OCI-LY3 (cell line): ENCODE measurements at regions not wholly inside any gene's neighbourhood (a gene's known extent, or its start where the extent isn't known, plus 50 kb on each side); places are given as distances from the start of the nearest gene placed in this dataset.

Experiments used
- EZH2phosphoT487 ChIP-seq: fragments of 200-600 bp; shearing (Covaris generic); IDR thresholded peaks from 2 replicates; pipeline ENCODE4 v1.6.1; 2018; ENCODE audit warnings: antibody characterized with exemption, mixed run types, low read depth
- TF ChIP-seq, protein P1 (sequence below): fragments of 200-600, 300-600 bp; sonication (generic); IDR thresholded peaks from 2 replicates; pipeline ENCODE4 v1.5.1; 2014; ENCODE audit warnings: antibody characterized with exemption, low read length, low read depth

DNA sequence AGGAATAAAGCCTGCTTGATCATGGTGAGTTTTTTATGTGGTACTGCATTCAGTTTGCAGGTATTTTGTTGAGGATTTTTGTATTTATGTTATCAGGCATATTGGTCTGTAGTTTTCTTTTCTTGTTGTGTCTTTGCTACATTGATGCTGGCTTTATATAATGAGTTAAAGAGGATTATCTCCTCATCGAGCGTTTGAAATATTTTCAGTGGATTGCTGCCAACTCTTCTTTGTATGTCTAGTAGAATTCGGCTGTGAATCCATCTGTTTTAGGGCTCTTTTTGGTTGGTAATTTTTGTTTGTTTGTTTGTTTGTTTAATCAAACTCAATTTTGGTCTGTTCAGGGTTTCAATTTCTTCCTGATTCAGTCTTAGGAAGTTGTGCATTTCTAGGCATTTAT lies 758.4 kb downstream of the KCNA4 start:
- TF ChIP-seq, protein P1, sequence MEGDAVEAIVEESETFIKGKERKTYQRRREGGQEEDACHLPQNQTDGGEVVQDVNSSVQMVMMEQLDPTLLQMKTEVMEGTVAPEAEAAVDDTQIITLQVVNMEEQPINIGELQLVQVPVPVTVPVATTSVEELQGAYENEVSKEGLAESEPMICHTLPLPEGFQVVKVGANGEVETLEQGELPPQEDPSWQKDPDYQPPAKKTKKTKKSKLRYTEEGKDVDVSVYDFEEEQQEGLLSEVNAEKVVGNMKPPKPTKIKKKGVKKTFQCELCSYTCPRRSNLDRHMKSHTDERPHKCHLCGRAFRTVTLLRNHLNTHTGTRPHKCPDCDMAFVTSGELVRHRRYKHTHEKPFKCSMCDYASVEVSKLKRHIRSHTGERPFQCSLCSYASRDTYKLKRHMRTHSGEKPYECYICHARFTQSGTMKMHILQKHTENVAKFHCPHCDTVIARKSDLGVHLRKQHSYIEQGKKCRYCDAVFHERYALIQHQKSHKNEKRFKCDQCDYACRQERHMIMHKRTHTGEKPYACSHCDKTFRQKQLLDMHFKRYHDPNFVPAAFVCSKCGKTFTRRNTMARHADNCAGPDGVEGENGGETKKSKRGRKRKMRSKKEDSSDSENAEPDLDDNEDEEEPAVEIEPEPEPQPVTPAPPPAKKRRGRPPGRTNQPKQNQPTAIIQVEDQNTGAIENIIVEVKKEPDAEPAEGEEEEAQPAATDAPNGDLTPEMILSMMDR, result no peak
- no peak for TF ChIP-seq EZH2phosphoT487
